GM21619 (cell line): ENCODE measurements at regions not wholly inside any gene's neighbourhood (a gene's known extent, or its start where the extent isn't known, plus 50 kb on each side); places are given as distances from the start of the nearest gene placed in this dataset.

Source experiments
- ATAC-seq: cut with Tn5 transposase; IDR thresholded peaks from one replicate; pipeline ENCODE4 v1.9.1; 2021; ENCODE audit not compliant: unreplicated experiment

- no peak for ATAC-seq
Measured at GRCh38 chr3:18501679-18502343, 76.7 kb upstream of the SATB1 start.

- no peak for ATAC-seq
Measured at GRCh38 chr3:18500322-18500721, 75.2 kb upstream of the SATB1 start.

GRCh38 chr3:18499301-18499700 is 74.2 kb upstream of the SATB1 start:
- peak; percentile 74 for ATAC-seq

GRCh38 chr3:18494251-18494650 is 69.1 kb upstream of the SATB1 start:
- ATAC-seq, result no peak

GRCh38 chr3:18489939-18490338 is 64.8 kb upstream of the SATB1 start:
- ATAC-seq, result no peak

GRCh38 chr3:18483226-18483625 is 58.1 kb upstream of the SATB1 start:
- no peak for ATAC-seq

- no peak for ATAC-seq
Measured at GRCh38 chr3:18481946-18482548, 56.9 kb upstream of the SATB1 start.

GRCh38 chr3:18477620-18478019 is 52.5 kb upstream of the SATB1 start:
- ATAC-seq, result no peak
